ENCODE measurements at regions not wholly inside any gene's neighbourhood (a gene's known extent, or its start where the extent isn't known, plus 50 kb on each side); places are given as distances from the start of the nearest gene placed in this dataset.

- Histone ChIP-seq H3K27me3 (replicated peaks; ENCODE audit: control insufficient read depth, insufficient read depth, low read length) (no peaks in the 10 kb centered on the region), H3K36me3 (ENCODE audit: control insufficient read depth, insufficient read depth, low read length) (no peaks in the 10 kb centered on the region), H3K4me3 (ENCODE audit: low read depth, low read length) (no peak overlapping the region), H3K9me3 (no peaks in the 10 kb centered on the region; the same call in 1 of the 2 replicates), H3K4me1 (peaks cover 17% of the 10 kb centered on the region)
- POLR2A ChIA-PET: no interaction called here
- Mint-ChIP-seq H3K27me3 (ENCODE audit: insufficient read depth, unreplicated experiment) (peaks cover 3% of the 10 kb centered on the region), H3K9me3 (ENCODE audit: unreplicated experiment) (no peaks in the 10 kb centered on the region), H3K27ac (ENCODE audit: unreplicated experiment) (no peak overlapping the region), H3K4me3 (ENCODE audit: unreplicated experiment) (no peak overlapping the region), H3K4me1 (ENCODE audit: low read depth, unreplicated experiment) (peaks cover 17% of the 10 kb centered on the region), H3K36me3 (ENCODE audit: insufficient read depth, unreplicated experiment) (no peaks in the 10 kb centered on the region)
- TF ChIP-seq CTCF (IDR thresholded peaks at IDR 0.05; ENCODE audit: insufficient read depth in 1 of 2, low read depth in 1 of 2, low read length in 1 of 2, severe bottlenecking in 1 of 2, unreplicated experiment in 1 of 2): no peak
- DNase-seq: no peak
- intact Hi-C loops (cut with micrococcal nuclease; ENCODE audit: unreplicated experiment): no loop called here
- no TSS peak for BruUV-seq (replicated peaks)
- CTCF ChIA-PET: no interaction called here
Observed at GRCh38 chr16:63082101-63082500, 1045.9 kb upstream of the CDH8 start.

DNA sequence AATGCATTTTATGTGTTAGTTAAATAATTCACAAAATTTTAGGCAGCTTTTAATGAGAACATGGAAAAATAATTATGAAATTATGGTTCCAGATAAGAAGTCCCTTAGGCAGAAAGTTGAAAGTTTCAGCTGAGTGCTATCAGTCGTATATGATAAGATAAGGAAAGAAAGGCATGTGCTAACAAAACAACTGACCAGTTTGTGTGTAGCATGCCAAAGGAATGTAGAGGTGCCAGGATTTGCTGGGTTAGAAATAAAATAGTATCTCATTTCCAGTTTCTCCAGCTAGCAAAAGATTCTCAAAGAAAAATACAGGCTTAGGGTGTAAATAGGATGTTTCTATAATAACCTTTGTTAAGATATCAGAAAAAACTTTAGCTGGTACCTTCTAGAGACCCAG lies 1044.5 kb upstream of the CDH8 start:
- Histone ChIP-seq H3K9me3 (no peaks in the 10 kb centered on the region; the same call in 1 of the 2 replicates), H3K27me3 (replicated peaks; ENCODE audit: control insufficient read depth, insufficient read depth, low read length) (no peaks in the 10 kb centered on the region), H3K36me3 (ENCODE audit: control insufficient read depth, insufficient read depth, low read length) (no peaks in the 10 kb centered on the region), H3K4me3 (ENCODE audit: low read depth, low read length) (no peak overlapping the region), H3K4me1 (peaks cover 17% of the 10 kb centered on the region)
- Mint-ChIP-seq H3K36me3 (ENCODE audit: insufficient read depth, unreplicated experiment) (no peaks in the 10 kb centered on the region), H3K4me1 (ENCODE audit: low read depth, unreplicated experiment) (peaks cover 17% of the 10 kb centered on the region), H3K27me3 (ENCODE audit: insufficient read depth, unreplicated experiment) (no peaks in the 10 kb centered on the region), H3K27ac (ENCODE audit: unreplicated experiment) (no peak overlapping the region), H3K9me3 (ENCODE audit: unreplicated experiment) (no peaks in the 10 kb centered on the region), H3K4me3 (ENCODE audit: unreplicated experiment) (no peak overlapping the region)
- intact Hi-C loops (cut with micrococcal nuclease; ENCODE audit: unreplicated experiment): no loop called here
- no peak for TF ChIP-seq CTCF (IDR thresholded peaks at IDR 0.05; ENCODE audit: insufficient read depth in 1 of 2, low read depth in 1 of 2, low read length in 1 of 2, severe bottlenecking in 1 of 2, unreplicated experiment in 1 of 2)
- no TSS peak for BruUV-seq (replicated peaks)
- ChIA-PET CTCF (no interaction called here), POLR2A (no interaction called here)
- DNase-seq: peak in 1 of 2 experiments; percentile 35

DNA sequence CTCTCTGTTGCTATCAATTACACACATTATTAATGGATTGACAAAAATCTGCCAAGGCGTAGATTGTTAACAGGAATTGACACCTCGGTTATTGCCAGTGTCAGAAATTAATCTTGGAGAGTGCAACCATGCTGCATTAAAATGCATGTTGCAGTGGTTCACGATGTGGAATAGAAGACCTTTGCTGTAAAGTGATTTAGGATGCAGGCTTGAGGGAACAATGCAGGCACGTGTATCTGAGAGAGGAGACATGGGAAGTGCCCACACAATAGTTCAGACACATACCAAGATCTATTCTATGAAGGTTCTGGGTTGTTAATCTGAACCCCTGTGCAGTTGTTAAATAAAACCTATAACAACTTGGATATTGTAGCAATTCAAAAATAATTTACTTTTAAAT lies 1032.8 kb upstream of the CDH8 start:
- H3K9me3 ChIP-seq: peaks cover 5% of the 10 kb centered on the region; the same call in 1 of the 2 replicates

More for the DNA sequence above, 1032.8 kb upstream of the CDH8 start:
- no peaks in the 10 kb centered on the region for H3K9me3 Mint-ChIP-seq (ENCODE audit: unreplicated experiment)
- H3K27me3 Mint-ChIP-seq (ENCODE audit: insufficient read depth, unreplicated experiment): peaks cover 18% of the 10 kb centered on the region
- no peaks in the 10 kb centered on the region for H3K36me3 Mint-ChIP-seq (ENCODE audit: insufficient read depth, unreplicated experiment)
- no peak for DNase-seq
- Histone ChIP-seq H3K4me3 (ENCODE audit: low read depth, low read length) (no peak overlapping the region), H3K27me3 (replicated peaks; ENCODE audit: control insufficient read depth, insufficient read depth, low read length) (no peaks in the 10 kb centered on the region), H3K4me1 (no peaks in the 10 kb centered on the region), H3K36me3 (ENCODE audit: control insufficient read depth, insufficient read depth, low read length) (no peaks in the 10 kb centered on the region)
- ChIA-PET POLR2A (no interaction called here), CTCF (no interaction called here)
- BruUV-seq (replicated peaks): no TSS peak
- no peaks in the 10 kb centered on the region for H3K4me1 Mint-ChIP-seq (ENCODE audit: low read depth, unreplicated experiment)
- no peak for TF ChIP-seq CTCF (IDR thresholded peaks at IDR 0.05; ENCODE audit: insufficient read depth in 1 of 2, low read depth in 1 of 2, low read length in 1 of 2, severe bottlenecking in 1 of 2, unreplicated experiment in 1 of 2)
- intact Hi-C loops (cut with micrococcal nuclease; ENCODE audit: unreplicated experiment): no loop called here
- no peak overlapping the region for H3K4me3 Mint-ChIP-seq (ENCODE audit: unreplicated experiment)
- H3K27ac Mint-ChIP-seq (ENCODE audit: unreplicated experiment): no peak overlapping the region
